GM12878 (cell line): ENCODE measurements at regions not wholly inside any gene's neighbourhood (a gene's known extent, or its start where the extent isn't known, plus 50 kb on each side); places are given as distances from the start of the nearest gene placed in this dataset.

ENCODE experiments used
- ATAC-seq: fragments of 200-7000 bp; cut with Tn5 transposase; 3 replicates; pipeline ENCODE4 v1.9.1; 2020; ENCODE audit warnings: mild to moderate bottlenecking, moderate library complexity
- BruUV-seq: library from RNA; stranded (reverse); fragments of 400-500 nt; replicated peaks from 2 replicates; lab custom pipeline; 2021; lab: Mats Ljungman, UMichigan
- CTCF ChIA-PET: fragments of 300-600 bp; sonication (Branson Sonifier 250); formaldehyde crosslinking; extraction: SDS; loops from one replicate; lab custom pipeline; 2021; ENCODE audit warnings: inconsistent platforms; lab: Yijun Ruan, JAX
- POLR2A ChIA-PET: fragments of 350-600 bp; formaldehyde crosslinking; extraction: SDS; loops from one replicate; lab custom pipeline; 2021; ENCODE audit warnings: inconsistent platforms; lab: Charles Lee
- RAD21 ChIA-PET: fragments of 300-600 bp; sonication (Branson Sonifier 250); formaldehyde crosslinking; loops from one replicate; lab custom pipeline; 2023; ENCODE audit warnings: antibody characterized with exemption; ENCODE audit not compliant: unreplicated experiment; lab: Charles Lee
- SMC1A ChIA-PET: fragments of 300-600 bp; sonication (Branson Sonifier 250); formaldehyde crosslinking; loops from one replicate; lab custom pipeline; 2023; ENCODE audit not compliant: unreplicated experiment, uncharacterized antibody; lab: Charles Lee
- DNase-seq: peaks from one replicate; pipeline ENCODE4 v3.0.0-alpha.2; 2011; ENCODE audit warnings: low read depth, low spot score
- FAIRE-seq: peaks from 3 replicates; lab custom pipeline; 2011; peaks lifted over from hg19 to GRCh38; lab: Jason Lieb, UNC
- H2AFZ ChIP-seq: 2 replicates; pipeline ENCODE4 v1.6.0; 2011; ENCODE audit warnings: low read depth, low read length, control low read depth; ENCODE audit not compliant: control insufficient read depth
- H3K27ac ChIP-seq: 2 replicates; pipeline ENCODE4 v1.5.1; 2011; ENCODE audit warnings: control low read depth; ENCODE audit not compliant: control insufficient read depth, insufficient read depth
- H3K27me3 ChIP-seq, 2 experiments: replicated peaks in 1 of 2; 2 replicates each; pipeline versions ENCODE4 v1.6.0 to v1.6.1; 2011; ENCODE audit warnings: low read length in 1 of 2; ENCODE audit not compliant: control insufficient read depth in 2 of 2, insufficient read depth in 2 of 2
- H3K36me3 ChIP-seq, 2 experiments: 2 replicates each; pipeline ENCODE4 v1.5.1; 2011; ENCODE audit warnings: low read length in 1 of 2; ENCODE audit not compliant: control insufficient read depth in 2 of 2, insufficient read depth in 2 of 2
- H3K4me1 ChIP-seq: 2 replicates; pipeline ENCODE4 v1.6.1; 2011; ENCODE audit warnings: mild to moderate bottlenecking, low read length, moderate library complexity, mixed read lengths; ENCODE audit not compliant: control insufficient read depth, insufficient read depth
- H3K4me2 ChIP-seq: 2 replicates; pipeline ENCODE4 v1.6.0; 2011; ENCODE audit warnings: control low read depth; ENCODE audit not compliant: control insufficient read depth, insufficient read depth
- H3K4me3 ChIP-seq: fragments of 200-600 bp; sonication (generic); 2 replicates; pipeline ENCODE4 v1.5.1; 2016
- H3K79me2 ChIP-seq: 2 replicates; pipeline ENCODE4 v1.6.0; 2011; ENCODE audit warnings: low read length; ENCODE audit not compliant: control insufficient read depth, insufficient read depth
- H3K9ac ChIP-seq: 2 replicates; pipeline ENCODE4 v1.8.0; 2011; ENCODE audit warnings: low read length, control low read depth, mixed read lengths; ENCODE audit not compliant: control insufficient read depth, insufficient read depth
- H3K9me3 ChIP-seq: replicated peaks from 3 replicates; pipeline ENCODE4 v1.5.1; 2011; ENCODE audit warnings: mild to moderate bottlenecking, low read length; ENCODE audit not compliant: control insufficient read depth, insufficient read depth
- H4K20me1 ChIP-seq: 2 replicates; pipeline ENCODE4 v1.6.0; 2011; ENCODE audit not compliant: control insufficient read depth, insufficient read depth
- EGR1 ChIP-seq, 2 experiments: IDR thresholded peaks; 1 replicate in 1 of 2; 2 replicates in 1 of 2; pipeline ENCODE4 v1.6.1; 2011 to 2012; ENCODE audit warnings: low read depth in 2 of 2, low read length in 2 of 2, borderline replicate concordance in 1 of 2, mild to moderate bottlenecking in 1 of 2, moderate library complexity in 1 of 2
- MEF2A ChIP-seq: IDR thresholded peaks from 2 replicates; pipeline ENCODE4 v1.6.1; 2011; ENCODE audit warnings: low read depth, mild to moderate bottlenecking, low read length, moderate library complexity; ENCODE audit not compliant: insufficient read depth
- NR2C2 ChIP-seq: IDR thresholded peaks from 2 replicates; pipeline ENCODE4 v1.6.1; 2011; ENCODE audit warnings: borderline replicate concordance, low read depth; ENCODE audit not compliant: control insufficient read depth, insufficient read length
- POLR2AphosphoS2 ChIP-seq: IDR thresholded peaks from 2 replicates; pipeline ENCODE4 v1.6.1; 2011; ENCODE audit warnings: low read depth, mild to moderate bottlenecking, low read length, improper control_type of control experiment, moderate library complexity
- RBBP5 ChIP-seq: fragments of 200-600 bp; sonication (generic); conservative IDR thresholded peaks from 2 replicates; pipeline ENCODE4 v1.6.1; 2016
- SKIL ChIP-seq: fragments of 450-650 bp; IDR thresholded peaks from 2 replicates; pipeline ENCODE4 v1.6.1; 2017; ENCODE audit warnings: mild to moderate bottlenecking, low read depth, inconsistent platforms; ENCODE audit not compliant: poor library complexity, severe bottlenecking
- SMAD1 ChIP-seq: fragments of 450-650 bp; IDR thresholded peaks from 2 replicates; pipeline ENCODE4 v1.6.1; 2018; ENCODE audit warnings: mild to moderate bottlenecking, low read depth; ENCODE audit not compliant: partially characterized antibody
- SUPT20H ChIP-seq: IDR thresholded peaks from 2 replicates; pipeline ENCODE4 v1.6.1; 2011; ENCODE audit warnings: low read depth, mild to moderate bottlenecking, low read length, moderate library complexity, borderline replicate concordance; ENCODE audit not compliant: control insufficient read depth
- TBL1XR1 ChIP-seq: IDR thresholded peaks from 2 replicates; pipeline ENCODE4 v1.6.1; 2012; ENCODE audit warnings: low read depth, low read length, improper control_type of control experiment
- ZNF384 ChIP-seq: IDR thresholded peaks from 2 replicates; pipeline ENCODE4 v1.6.1; 2012; ENCODE audit warnings: low read depth, mild to moderate bottlenecking, low read length, improper control_type of control experiment, borderline replicate concordance
- WGBS: methylation state at CpG from one replicate; pipeline ENCODE4 v1.1.6; 2016; ENCODE audit warnings: low lambda C conversion rate; ENCODE audit not compliant: insufficient replicate concordance, insufficient coverage; ENCODE audit errors: missing lambda C conversion rate; 5-methylcytosine and 5-hydroxymethylcytosine counted together
- in situ Hi-C: fragments of 300-500 bp; cut with MboI; formaldehyde crosslinking; loops from 9 replicates; pipeline ENCODE4 v1.14.3; 2018; ENCODE audit warnings: mixed read lengths
- intact Hi-C: fragments of 100-400 bp; cut with micrococcal nuclease; formaldehyde crosslinking; loops from one replicate; pipeline ENCODE4 v1.14.2; 2022; ENCODE audit not compliant: unreplicated experiment
- TF ChIP-seq, protein P1 (sequence below): fragments of 450-650 bp; IDR thresholded peaks from 2 replicates; pipeline ENCODE4 v1.6.1; 2016; ENCODE audit warnings: mild to moderate bottlenecking, moderate library complexity, borderline replicate concordance
- TF ChIP-seq, protein P2 (sequence below): fragments of 450-650 bp; IDR thresholded peaks from 2 replicates; pipeline ENCODE4 v1.6.1; 2017; ENCODE audit warnings: mild to moderate bottlenecking, moderate library complexity

DNA sequence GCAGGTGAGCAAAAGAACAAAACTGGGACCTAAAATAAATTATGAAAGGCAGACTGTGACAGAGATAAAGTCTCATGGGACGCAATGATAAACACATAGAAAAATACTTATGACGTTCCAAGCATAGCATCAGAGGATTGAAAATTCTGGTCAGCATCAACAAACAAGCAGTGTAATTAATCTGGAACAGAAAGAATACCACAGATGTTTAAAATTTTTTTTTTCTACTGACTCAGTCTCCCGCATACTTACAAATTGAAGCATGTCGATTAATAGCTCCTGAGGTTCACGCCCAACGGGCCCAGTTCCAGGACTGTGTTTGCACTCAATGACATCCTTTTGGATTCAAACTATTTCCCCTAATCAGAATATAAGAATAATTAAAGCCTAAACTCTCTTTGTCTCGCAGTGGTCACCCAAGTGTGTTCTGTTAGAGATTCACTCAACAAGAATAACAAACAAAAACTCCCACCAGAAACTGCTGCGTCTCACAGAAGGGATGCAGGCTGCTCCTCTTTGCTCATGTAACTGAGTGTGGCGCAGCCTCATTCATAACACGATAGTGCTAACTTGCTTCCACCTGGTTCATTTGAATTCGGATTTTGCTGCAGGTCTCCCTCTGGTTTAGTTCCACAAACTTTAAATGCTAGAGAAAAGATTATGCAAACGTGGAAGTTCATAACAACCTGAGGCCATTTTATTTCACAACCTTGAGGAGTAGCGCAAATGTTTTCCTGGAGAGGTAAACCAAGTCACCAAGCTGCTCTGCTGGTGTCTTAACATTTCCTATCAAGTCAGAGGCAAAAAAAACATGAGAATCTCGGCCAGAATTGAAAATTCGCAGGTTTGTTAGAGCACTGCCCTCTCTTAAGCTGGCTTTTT lies 69.0 kb upstream of the CITED2 start:
- ChIA-PET POLR2A (no interaction called here), RAD21 (no interaction called here), CTCF (no interaction called here), SMC1A (interaction anchor here (1.2 to 1.6 kb wide), 2 partner anchors 65 to 147 kb away, joined by 3 read pairs; no protein-coding TSS in a partner anchor)
- DNase-seq (no peak), ATAC-seq (no peak), FAIRE-seq (no peak)
- no peaks in the 10 kb centered on the region for H3K79me2 ChIP-seq
- H3K36me3 ChIP-seq = no peaks in the 10 kb centered on the region
- no peaks in the 10 kb centered on the region for H4K20me1 ChIP-seq
- no peak overlapping the region for H3K9ac ChIP-seq
- no peak overlapping the region for H3K27ac ChIP-seq
- BruUV-seq = no TSS peak
- TF ChIP-seq SMAD1 (no peak), NR2C2 (no peak), POLR2AphosphoS2 (no peak), EGR1 (IDR thresholded peaks at IDR 0.05; ENCODE audit: borderline replicate concordance in 1 of 2, low read depth in 2 of 2, low read length in 2 of 2) (no peak), ZNF384 (no peak), SUPT20H (no peak), MEF2A (no peak), SKIL (no peak), TBL1XR1 (no peak), RBBP5 (no peak)
- TF ChIP-seq, protein P1, sequence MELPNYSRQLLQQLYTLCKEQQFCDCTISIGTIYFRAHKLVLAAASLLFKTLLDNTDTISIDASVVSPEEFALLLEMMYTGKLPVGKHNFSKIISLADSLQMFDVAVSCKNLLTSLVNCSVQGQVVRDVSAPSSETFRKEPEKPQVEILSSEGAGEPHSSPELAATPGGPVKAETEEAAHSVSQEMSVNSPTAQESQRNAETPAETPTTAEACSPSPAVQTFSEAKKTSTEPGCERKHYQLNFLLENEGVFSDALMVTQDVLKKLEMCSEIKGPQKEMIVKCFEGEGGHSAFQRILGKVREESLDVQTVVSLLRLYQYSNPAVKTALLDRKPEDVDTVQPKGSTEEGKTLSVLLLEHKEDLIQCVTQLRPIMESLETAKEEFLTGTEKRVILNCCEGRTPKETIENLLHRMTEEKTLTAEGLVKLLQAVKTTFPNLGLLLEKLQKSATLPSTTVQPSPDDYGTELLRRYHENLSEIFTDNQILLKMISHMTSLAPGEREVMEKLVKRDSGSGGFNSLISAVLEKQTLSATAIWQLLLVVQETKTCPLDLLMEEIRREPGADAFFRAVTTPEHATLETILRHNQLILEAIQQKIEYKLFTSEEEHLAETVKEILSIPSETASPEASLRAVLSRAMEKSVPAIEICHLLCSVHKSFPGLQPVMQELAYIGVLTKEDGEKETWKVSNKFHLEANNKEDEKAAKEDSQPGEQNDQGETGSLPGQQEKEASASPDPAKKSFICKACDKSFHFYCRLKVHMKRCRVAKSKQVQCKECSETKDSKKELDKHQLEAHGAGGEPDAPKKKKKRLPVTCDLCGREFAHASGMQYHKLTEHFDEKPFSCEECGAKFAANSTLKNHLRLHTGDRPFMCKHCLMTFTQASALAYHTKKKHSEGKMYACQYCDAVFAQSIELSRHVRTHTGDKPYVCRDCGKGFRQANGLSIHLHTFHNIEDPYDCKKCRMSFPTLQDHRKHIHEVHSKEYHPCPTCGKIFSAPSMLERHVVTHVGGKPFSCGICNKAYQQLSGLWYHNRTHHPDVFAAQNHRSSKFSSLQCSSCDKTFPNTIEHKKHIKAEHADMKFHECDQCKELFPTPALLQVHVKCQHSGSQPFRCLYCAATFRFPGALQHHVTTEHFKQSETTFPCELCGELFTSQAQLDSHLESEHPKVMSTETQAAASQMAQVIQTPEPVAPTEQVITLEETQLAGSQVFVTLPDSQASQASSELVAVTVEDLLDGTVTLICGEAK = no peak
- TF ChIP-seq, protein P2, sequence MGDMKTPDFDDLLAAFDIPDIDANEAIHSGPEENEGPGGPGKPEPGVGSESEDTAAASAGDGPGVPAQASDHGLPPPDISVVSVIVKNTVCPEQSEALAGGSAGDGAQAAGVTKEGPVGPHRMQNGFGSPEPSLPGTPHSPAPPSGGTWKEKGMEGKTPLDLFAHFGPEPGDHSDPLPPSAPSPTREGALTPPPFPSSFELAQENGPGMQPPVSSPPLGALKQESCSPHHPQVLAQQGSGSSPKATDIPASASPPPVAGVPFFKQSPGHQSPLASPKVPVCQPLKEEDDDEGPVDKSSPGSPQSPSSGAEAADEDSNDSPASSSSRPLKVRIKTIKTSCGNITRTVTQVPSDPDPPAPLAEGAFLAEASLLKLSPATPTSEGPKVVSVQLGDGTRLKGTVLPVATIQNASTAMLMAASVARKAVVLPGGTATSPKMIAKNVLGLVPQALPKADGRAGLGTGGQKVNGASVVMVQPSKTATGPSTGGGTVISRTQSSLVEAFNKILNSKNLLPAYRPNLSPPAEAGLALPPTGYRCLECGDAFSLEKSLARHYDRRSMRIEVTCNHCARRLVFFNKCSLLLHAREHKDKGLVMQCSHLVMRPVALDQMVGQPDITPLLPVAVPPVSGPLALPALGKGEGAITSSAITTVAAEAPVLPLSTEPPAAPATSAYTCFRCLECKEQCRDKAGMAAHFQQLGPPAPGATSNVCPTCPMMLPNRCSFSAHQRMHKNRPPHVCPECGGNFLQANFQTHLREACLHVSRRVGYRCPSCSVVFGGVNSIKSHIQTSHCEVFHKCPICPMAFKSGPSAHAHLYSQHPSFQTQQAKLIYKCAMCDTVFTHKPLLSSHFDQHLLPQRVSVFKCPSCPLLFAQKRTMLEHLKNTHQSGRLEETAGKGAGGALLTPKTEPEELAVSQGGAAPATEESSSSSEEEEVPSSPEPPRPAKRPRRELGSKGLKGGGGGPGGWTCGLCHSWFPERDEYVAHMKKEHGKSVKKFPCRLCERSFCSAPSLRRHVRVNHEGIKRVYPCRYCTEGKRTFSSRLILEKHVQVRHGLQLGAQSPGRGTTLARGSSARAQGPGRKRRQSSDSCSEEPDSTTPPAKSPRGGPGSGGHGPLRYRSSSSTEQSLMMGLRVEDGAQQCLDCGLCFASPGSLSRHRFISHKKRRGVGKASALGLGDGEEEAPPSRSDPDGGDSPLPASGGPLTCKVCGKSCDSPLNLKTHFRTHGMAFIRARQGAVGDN = no peak
- 76% methylated on average over 15 of the region's 15 CpGs for WGBS
- no peak overlapping the region for H2AFZ ChIP-seq
- H3K4me2 ChIP-seq = no peak overlapping the region
- intact Hi-C loops = no loop called here
- no peaks in the 10 kb centered on the region for H3K9me3 ChIP-seq
- in situ Hi-C loops = no loop called here
- no peaks in the 10 kb centered on the region for H3K27me3 ChIP-seq
- H3K4me3 ChIP-seq = no peak overlapping the region
- H3K4me1 ChIP-seq = peaks cover 6% of the 10 kb centered on the region; the same call in 1 of the 2 replicates
